ENCODE measurements at regions not wholly inside any gene's neighbourhood (a gene's known extent, or its start where the extent isn't known, plus 50 kb on each side); places are given as distances from the start of the nearest gene placed in this dataset.
"Not testable (repeated sequence)": the region's sequence is repeated elsewhere in the genome, so short reads cannot be mapped to it uniquely, and the experiment has no call there.

DNA sequence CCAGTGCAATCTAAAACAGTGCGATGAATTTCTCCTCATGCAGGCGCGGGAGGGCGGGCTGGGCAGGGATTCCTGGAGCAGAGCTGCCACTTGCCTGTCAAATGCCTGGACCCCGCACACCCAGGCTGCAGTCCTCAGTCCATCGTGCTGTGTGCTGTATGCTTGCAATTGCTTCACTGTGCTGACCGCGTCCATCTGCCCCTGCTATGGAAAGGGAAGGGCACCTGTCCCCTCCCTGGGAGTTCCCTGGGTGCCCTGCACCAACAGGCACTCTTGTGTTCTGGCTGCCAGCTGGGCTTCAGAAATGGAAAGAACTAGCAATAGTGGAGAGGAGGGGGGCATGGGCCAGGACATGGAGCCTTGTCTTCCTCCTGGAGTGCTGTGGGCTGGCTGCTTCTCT is 185.4 kb upstream of the B3GAT1 start:
- ChIA-PET CTCF (no interaction called here), POLR2A (no interaction called here)
- DNase-seq (ENCODE audit: low read depth): no peak
- TF ChIP-seq, protein P1, sequence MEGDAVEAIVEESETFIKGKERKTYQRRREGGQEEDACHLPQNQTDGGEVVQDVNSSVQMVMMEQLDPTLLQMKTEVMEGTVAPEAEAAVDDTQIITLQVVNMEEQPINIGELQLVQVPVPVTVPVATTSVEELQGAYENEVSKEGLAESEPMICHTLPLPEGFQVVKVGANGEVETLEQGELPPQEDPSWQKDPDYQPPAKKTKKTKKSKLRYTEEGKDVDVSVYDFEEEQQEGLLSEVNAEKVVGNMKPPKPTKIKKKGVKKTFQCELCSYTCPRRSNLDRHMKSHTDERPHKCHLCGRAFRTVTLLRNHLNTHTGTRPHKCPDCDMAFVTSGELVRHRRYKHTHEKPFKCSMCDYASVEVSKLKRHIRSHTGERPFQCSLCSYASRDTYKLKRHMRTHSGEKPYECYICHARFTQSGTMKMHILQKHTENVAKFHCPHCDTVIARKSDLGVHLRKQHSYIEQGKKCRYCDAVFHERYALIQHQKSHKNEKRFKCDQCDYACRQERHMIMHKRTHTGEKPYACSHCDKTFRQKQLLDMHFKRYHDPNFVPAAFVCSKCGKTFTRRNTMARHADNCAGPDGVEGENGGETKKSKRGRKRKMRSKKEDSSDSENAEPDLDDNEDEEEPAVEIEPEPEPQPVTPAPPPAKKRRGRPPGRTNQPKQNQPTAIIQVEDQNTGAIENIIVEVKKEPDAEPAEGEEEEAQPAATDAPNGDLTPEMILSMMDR (IDR thresholded peaks at IDR 0.05; ENCODE audit: insufficient read depth, low read depth, low read length): no peak
- Histone ChIP-seq H3K36me3 (ENCODE audit: control insufficient read depth, insufficient read depth, low read length) (no peaks in the 10 kb centered on the region), H3K4me3 (ENCODE audit: low read depth, low read length) (no peak overlapping the region), H3K27me3 (ENCODE audit: control insufficient read depth, insufficient read depth, low read length) (no peaks in the 10 kb centered on the region)

DNA sequence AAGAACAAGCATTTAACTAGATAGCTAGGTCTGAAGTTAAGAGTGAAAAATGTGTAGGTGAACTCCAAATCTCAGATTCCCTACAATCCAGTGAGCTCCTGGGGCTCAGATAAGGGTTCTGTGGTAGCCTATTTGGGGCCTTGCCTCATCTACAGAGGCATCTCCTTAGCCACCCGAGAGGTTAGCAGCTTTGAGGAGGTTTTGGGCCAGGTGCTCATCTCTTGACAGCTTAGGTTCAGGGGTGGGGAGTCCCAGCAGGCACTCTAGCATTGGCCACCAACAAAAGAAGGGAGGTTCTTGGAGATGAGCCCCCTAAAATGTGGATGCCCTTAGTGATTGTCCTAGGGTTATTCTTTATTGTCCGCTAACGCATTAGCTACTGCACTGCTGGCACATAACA is 184.4 kb upstream of the B3GAT1 start:
- Histone ChIP-seq H3K27me3 (ENCODE audit: control insufficient read depth, insufficient read depth, low read length) (no peaks in the 10 kb centered on the region), H3K36me3 (ENCODE audit: control insufficient read depth, insufficient read depth, low read length) (no peaks in the 10 kb centered on the region), H3K4me3 (ENCODE audit: low read depth, low read length) (no peak overlapping the region)
- ChIA-PET CTCF (no interaction called here), POLR2A (no interaction called here)
- TF ChIP-seq, protein P1 (IDR thresholded peaks at IDR 0.05; ENCODE audit: insufficient read depth, low read depth, low read length): no peak
- DNase-seq (ENCODE audit: low read depth): no peak

DNA sequence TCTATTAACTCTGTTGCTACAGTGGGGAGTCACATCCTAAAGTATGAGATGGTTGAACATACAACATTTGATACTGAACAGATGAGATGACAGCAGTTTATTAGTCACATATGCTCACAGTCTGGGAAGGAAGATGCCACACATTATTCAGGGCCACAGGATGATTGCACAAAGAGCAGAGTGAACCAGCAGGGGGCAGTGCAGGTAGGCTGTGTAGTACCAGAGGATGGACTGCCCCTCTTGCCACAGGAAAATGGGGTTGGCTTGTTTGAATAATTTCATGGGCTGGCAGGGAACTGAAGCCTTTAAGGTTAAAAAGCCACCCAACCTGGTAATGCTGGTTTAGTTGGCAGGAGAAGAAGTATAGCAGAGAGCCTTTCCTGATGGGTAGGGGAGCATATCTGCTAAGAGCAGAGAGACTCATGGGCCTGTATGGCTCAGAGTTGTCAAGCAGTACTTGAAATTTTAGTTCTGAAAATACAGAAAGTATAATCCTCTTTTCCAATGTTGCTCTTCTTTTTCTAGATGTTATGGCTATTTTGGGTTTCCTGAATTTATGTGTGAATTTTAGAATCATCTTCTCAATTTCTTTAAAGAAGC is 180.4 kb upstream of the B3GAT1 start:
- POLR2A ChIA-PET: no interaction called here
- Histone ChIP-seq H3K27me3 (ENCODE audit: control insufficient read depth, insufficient read depth, low read length) (no peaks in the 10 kb centered on the region), H3K36me3 (ENCODE audit: control insufficient read depth, insufficient read depth, low read length) (no peaks in the 10 kb centered on the region), H3K4me3 (ENCODE audit: low read depth, low read length) (no peak overlapping the region)
- DNase-seq (ENCODE audit: low read depth): no peak
- TF ChIP-seq, protein P1 (IDR thresholded peaks at IDR 0.05; ENCODE audit: insufficient read depth, low read depth, low read length): no peak
- CTCF ChIA-PET: no interaction called here

DNA sequence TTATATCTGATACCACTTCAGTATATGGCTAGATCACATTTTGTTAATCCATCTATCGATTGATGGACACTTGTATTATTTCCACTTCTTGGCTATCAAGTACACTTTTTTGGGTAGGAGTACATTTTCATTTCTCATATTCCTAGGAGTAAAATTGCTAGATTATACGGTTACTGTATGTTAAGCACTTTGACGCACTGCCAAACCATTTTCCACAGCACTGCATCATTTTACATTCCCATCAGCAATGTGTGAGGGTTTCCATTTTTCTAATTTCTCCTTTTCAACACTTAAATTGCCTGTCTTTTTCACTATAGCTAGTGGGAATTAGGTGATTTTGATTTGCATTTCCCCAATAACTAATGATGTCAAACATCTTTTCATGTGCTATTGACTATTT is 179.3 kb upstream of the B3GAT1 start:
- TF ChIP-seq, protein P1 (IDR thresholded peaks at IDR 0.05; ENCODE audit: insufficient read depth, low read depth, low read length): no peak
- H3K27me3 ChIP-seq (ENCODE audit: control insufficient read depth, insufficient read depth, low read length): no peaks in the 10 kb centered on the region
- CTCF ChIA-PET: no interaction called here

GRCh38 chr11:134589129-134589528 is 177.1 kb upstream of the B3GAT1 start:
- ChIA-PET POLR2A (no interaction called here), CTCF (no interaction called here)
- no peaks in the 10 kb centered on the region for H3K36me3 ChIP-seq (ENCODE audit: control insufficient read depth, insufficient read depth, low read length)
- H3K27me3 ChIP-seq (ENCODE audit: control insufficient read depth, insufficient read depth, low read length): no peaks in the 10 kb centered on the region
- no peak overlapping the region for H3K4me3 ChIP-seq (ENCODE audit: low read depth, low read length)
- TF ChIP-seq, protein P1 (IDR thresholded peaks at IDR 0.05; ENCODE audit: insufficient read depth, low read depth, low read length): no peak
- no peak for DNase-seq (ENCODE audit: low read depth)

More for the DNA sequence above, 179.3 kb upstream of the B3GAT1 start:
- POLR2A ChIA-PET: no interaction called here
- Histone ChIP-seq H3K4me3 (ENCODE audit: low read depth, low read length) (no peak overlapping the region), H3K36me3 (ENCODE audit: control insufficient read depth, insufficient read depth, low read length) (no peaks in the 10 kb centered on the region)
- DNase-seq (ENCODE audit: low read depth): no peak

DNA sequence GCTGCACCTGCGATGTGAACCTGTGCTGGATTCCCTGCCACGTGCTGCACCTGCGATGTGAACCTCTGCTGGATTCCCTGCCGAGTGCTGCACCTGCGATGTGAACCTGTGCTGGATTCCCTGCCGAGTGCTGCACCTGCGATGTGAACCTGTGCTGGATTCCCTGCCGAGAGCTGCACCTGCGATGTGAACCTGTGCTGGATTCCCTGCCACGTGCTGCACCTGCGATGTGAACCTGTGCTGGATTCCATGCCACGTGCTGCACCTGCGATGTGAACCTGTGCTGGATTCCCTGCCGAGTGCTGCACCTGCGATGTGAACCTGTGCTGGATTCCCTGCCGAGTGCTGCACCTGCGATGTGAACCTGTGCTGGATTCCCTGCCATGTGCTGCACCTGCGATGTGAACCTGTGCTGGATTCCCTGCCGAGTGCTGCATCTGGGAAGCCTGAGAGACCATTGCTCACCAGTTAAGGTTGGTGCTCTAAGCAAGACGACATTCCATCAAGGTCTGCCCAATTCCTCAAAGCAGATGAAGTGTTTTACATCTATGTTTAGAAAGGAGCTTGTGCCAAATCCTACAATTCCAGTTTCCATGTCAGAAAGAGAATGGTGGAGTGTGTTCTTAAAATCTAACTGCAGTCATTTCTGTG is 176.5 kb upstream of the B3GAT1 start:
- POLR2A ChIA-PET; H3K36me3 ChIP-seq (ENCODE audit: control insufficient read depth, insufficient read depth, low read length); H3K4me3 ChIP-seq (ENCODE audit: low read depth, low read length); H3K27me3 ChIP-seq (ENCODE audit: control insufficient read depth, insufficient read depth, low read length); CTCF ChIA-PET; DNase-seq (ENCODE audit: low read depth): not testable (repeated sequence)

Measured in BJ (cell line).